Adipocyte (in vitro differentiated cells): ENCODE measurements at regions not wholly inside any gene's neighbourhood (a gene's known extent, or its start where the extent isn't known, plus 50 kb on each side); places are given as distances from the start of the nearest gene placed in this dataset.
"Not testable (repeated sequence)": the region's sequence is repeated elsewhere in the genome, so short reads cannot be mapped to it uniquely, and the experiment has no call there.

Experiments
- DNase-seq: peaks from one replicate; pipeline ENCODE4 v3.0.0-alpha.2; 2015; ENCODE audit warnings: low read depth
- H3K27me3 ChIP-seq: replicated peaks from 2 replicates; pipeline ENCODE4 v1.7.0; 2013; ENCODE audit warnings: mild to moderate bottlenecking, low read length, moderate library complexity; ENCODE audit not compliant: control insufficient read depth, insufficient read depth
- H3K36me3 ChIP-seq: 2 replicates; pipeline ENCODE4 v1.7.0; 2013; ENCODE audit warnings: low read length, mild to moderate bottlenecking, moderate library complexity; ENCODE audit not compliant: control insufficient read depth, insufficient read depth, severe bottlenecking
- H3K4me1 ChIP-seq: 2 replicates; pipeline ENCODE4 v1.7.0; 2013; ENCODE audit warnings: mild to moderate bottlenecking, low read length, moderate library complexity; ENCODE audit not compliant: control insufficient read depth, insufficient read depth
- H3K4me3 ChIP-seq: 2 replicates; pipeline ENCODE4 v1.7.0; 2013; ENCODE audit warnings: mild to moderate bottlenecking, low read length, moderate library complexity
- H3K9ac ChIP-seq: 2 replicates; pipeline ENCODE4 v1.7.0; 2013; ENCODE audit warnings: mild to moderate bottlenecking, low read length, moderate library complexity
- H3K9me3 ChIP-seq: 2 replicates; pipeline ENCODE4 v1.7.0; 2013; ENCODE audit warnings: mild to moderate bottlenecking, low read length, moderate library complexity; ENCODE audit not compliant: control insufficient read depth

GRCh38 chr6:164933238-164933794 is 376.1 kb downstream of the C6orf118 start:
- not testable (repeated sequence) for H3K36me3 ChIP-seq, H3K4me1 ChIP-seq, H3K4me3 ChIP-seq, DNase-seq, H3K9ac ChIP-seq, H3K27me3 ChIP-seq, H3K9me3 ChIP-seq

GRCh38 chr6:164929408-164929977 is 379.9 kb downstream of the C6orf118 start:
- Histone ChIP-seq H3K36me3 (no peaks in the 10 kb centered on the region), H3K9ac (no peak overlapping the region), H3K27me3 (no peaks in the 10 kb centered on the region), H3K4me3 (no peak overlapping the region), H3K9me3 (no peaks in the 10 kb centered on the region), H3K4me1 (no peaks in the 10 kb centered on the region)
- no peak for DNase-seq

GRCh38 chr6:164928728-164929407 is 380.5 kb downstream of the C6orf118 start:
- Histone ChIP-seq H3K9ac (no peak overlapping the region), H3K4me1 (no peaks in the 10 kb centered on the region), H3K9me3 (no peaks in the 10 kb centered on the region), H3K4me3 (no peak overlapping the region), H3K27me3 (no peaks in the 10 kb centered on the region), H3K36me3 (no peaks in the 10 kb centered on the region)
- DNase-seq = no peak

GRCh38 chr6:164928057-164928727 is 381.2 kb downstream of the C6orf118 start:
- H3K4me1 ChIP-seq = no peaks in the 10 kb centered on the region
- no peak overlapping the region for H3K4me3 ChIP-seq
- no peaks in the 10 kb centered on the region for H3K36me3 ChIP-seq
- H3K27me3 ChIP-seq = no peaks in the 10 kb centered on the region
- DNase-seq = peak; percentile 0
- no peak overlapping the region for H3K9ac ChIP-seq
- no peaks in the 10 kb centered on the region for H3K9me3 ChIP-seq

- H3K4me3 ChIP-seq = no peak overlapping the region
- H3K4me1 ChIP-seq = no peaks in the 10 kb centered on the region
- no peaks in the 10 kb centered on the region for H3K36me3 ChIP-seq
- DNase-seq = peak; percentile 80
- H3K9me3 ChIP-seq = no peaks in the 10 kb centered on the region
- H3K9ac ChIP-seq = no peak overlapping the region
- no peaks in the 10 kb centered on the region for H3K27me3 ChIP-seq
Observed at GRCh38 chr6:164927288-164928056, 381.9 kb downstream of the C6orf118 start.

- Histone ChIP-seq H3K4me1 (no peaks in the 10 kb centered on the region), H3K9ac (no peak overlapping the region), H3K27me3 (no peaks in the 10 kb centered on the region), H3K9me3 (no peaks in the 10 kb centered on the region), H3K4me3 (no peak overlapping the region), H3K36me3 (no peaks in the 10 kb centered on the region)
- DNase-seq = no peak
Observed at GRCh38 chr6:164926686-164927085, 382.7 kb downstream of the C6orf118 start.

GRCh38 chr6:164925681-164926530 is 383.5 kb downstream of the C6orf118 start:
- Histone ChIP-seq H3K9me3 (no peaks in the 10 kb centered on the region), H3K4me1 (no peaks in the 10 kb centered on the region), H3K9ac (no peak overlapping the region), H3K4me3 (no peak overlapping the region), H3K36me3 (no peaks in the 10 kb centered on the region), H3K27me3 (no peaks in the 10 kb centered on the region)
- no peak for DNase-seq

GRCh38 chr6:164924674-164925073 is 384.7 kb downstream of the C6orf118 start:
- Histone ChIP-seq H3K27me3 (no peaks in the 10 kb centered on the region), H3K9ac (no peak overlapping the region), H3K9me3 (no peaks in the 10 kb centered on the region), H3K36me3 (no peaks in the 10 kb centered on the region), H3K4me1 (no peaks in the 10 kb centered on the region), H3K4me3 (no peak overlapping the region)
- DNase-seq = no peak

GRCh38 chr6:164917211-164917610 is 392.2 kb downstream of the C6orf118 start:
- DNase-seq = no peak
- Histone ChIP-seq H3K4me1 (no peaks in the 10 kb centered on the region), H3K27me3 (no peaks in the 10 kb centered on the region), H3K36me3 (no peaks in the 10 kb centered on the region), H3K9me3 (peaks cover 7% of the 10 kb centered on the region), H3K4me3 (no peak overlapping the region), H3K9ac (no peak overlapping the region)

GRCh38 chr6:164916087-164916486 is 393.3 kb downstream of the C6orf118 start:
- Histone ChIP-seq H3K4me3 (no peak overlapping the region), H3K9me3 (peaks cover 7% of the 10 kb centered on the region), H3K4me1 (peaks cover 9% of the 10 kb centered on the region), H3K9ac (no peak overlapping the region), H3K27me3 (no peaks in the 10 kb centered on the region), H3K36me3 (no peaks in the 10 kb centered on the region)
- DNase-seq = no peak
